Gastrocnemius medialis (tissue), 4 donors: ENCODE measurements at regions not wholly inside any gene's neighbourhood (a gene's known extent, or its start where the extent isn't known, plus 50 kb on each side); places are given as distances from the start of the nearest gene placed in this dataset.

ENCODE experiments used
- POLR2A ChIP-seq, 2 donors: fragments of 450-650 bp; IDR thresholded peaks; one replicate each; pipeline ENCODE4 v1.6.1; 2017; ENCODE audit warnings: antibody characterized with exemption in 2 of 2, mild to moderate bottlenecking in 2 of 2, moderate library complexity in 2 of 2
- TF ChIP-seq, protein P1 (sequence below), 5 experiments: fragments of 450-650 bp in 3 of 5; fragments of 200-600 bp in 2 of 5; sonication (generic) in 2 of 5; IDR thresholded peaks in 4 of 5; conservative IDR thresholded peaks in 1 of 5; 1 replicate in 4 of 5; 2 replicates in 1 of 5; pipeline ENCODE4 v1.5.1; 2016 to 2019; ENCODE audit warnings: antibody characterized with exemption in 5 of 5, mild to moderate bottlenecking in 3 of 5, moderate library complexity in 3 of 5

DNA sequence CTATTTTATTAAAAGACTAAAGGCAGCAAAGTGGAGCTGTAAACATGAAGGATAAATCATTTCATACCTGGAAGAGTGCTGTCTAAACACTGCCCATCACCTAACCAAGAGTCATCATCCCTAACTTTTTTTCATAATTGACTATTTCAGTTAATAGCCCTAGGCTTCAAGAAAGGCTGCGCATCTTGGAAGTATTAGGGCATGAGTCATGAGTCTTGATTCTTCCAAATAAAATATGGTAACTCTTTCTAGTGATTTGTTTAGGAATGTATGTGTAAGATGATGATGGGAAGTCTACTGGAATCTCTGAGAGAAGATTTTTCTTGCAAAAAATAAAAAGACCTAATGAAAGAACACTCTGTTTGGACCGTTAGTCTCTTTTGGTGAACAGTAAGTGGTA is 207.7 kb upstream of the AHR start:
- TF ChIP-seq, protein P1, sequence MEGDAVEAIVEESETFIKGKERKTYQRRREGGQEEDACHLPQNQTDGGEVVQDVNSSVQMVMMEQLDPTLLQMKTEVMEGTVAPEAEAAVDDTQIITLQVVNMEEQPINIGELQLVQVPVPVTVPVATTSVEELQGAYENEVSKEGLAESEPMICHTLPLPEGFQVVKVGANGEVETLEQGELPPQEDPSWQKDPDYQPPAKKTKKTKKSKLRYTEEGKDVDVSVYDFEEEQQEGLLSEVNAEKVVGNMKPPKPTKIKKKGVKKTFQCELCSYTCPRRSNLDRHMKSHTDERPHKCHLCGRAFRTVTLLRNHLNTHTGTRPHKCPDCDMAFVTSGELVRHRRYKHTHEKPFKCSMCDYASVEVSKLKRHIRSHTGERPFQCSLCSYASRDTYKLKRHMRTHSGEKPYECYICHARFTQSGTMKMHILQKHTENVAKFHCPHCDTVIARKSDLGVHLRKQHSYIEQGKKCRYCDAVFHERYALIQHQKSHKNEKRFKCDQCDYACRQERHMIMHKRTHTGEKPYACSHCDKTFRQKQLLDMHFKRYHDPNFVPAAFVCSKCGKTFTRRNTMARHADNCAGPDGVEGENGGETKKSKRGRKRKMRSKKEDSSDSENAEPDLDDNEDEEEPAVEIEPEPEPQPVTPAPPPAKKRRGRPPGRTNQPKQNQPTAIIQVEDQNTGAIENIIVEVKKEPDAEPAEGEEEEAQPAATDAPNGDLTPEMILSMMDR (IDR thresholded peaks at IDR 0.05 in 4 of 5, conservative IDR thresholded peaks at IDR 0.05 in 1 of 5): no peak
- TF ChIP-seq POLR2A (IDR thresholded peaks at IDR 0.05): no peak
